Brain pericyte (primary cell): ENCODE measurements at regions not wholly inside any gene's neighbourhood (a gene's known extent, or its start where the extent isn't known, plus 50 kb on each side); places are given as distances from the start of the nearest gene placed in this dataset.

Experiments used
- DNase-seq: peaks from one replicate; pipeline ENCODE4 v3.0.0-alpha.2; 2012; ENCODE audit warnings: low read depth, low spot score

- DNase-seq = no peak
These were observed 692.3 kb downstream of the DSC3 start for GRCh38 chr18:30350263-30350662.

- no peak for DNase-seq
These were observed 699.5 kb downstream of the DSC3 start for GRCh38 chr18:30343090-30343489.

GRCh38 chr18:30342675-30343074 lies 699.9 kb downstream of the DSC3 start:
- DNase-seq = no peak

GRCh38 chr18:30334781-30335180 lies 707.8 kb downstream of the DSC3 start:
- DNase-seq = no peak

GRCh38 chr18:30333310-30333709 lies 709.2 kb downstream of the DSC3 start:
- no peak for DNase-seq

- DNase-seq = no peak
These were observed 713.7 kb downstream of the DSC3 start for GRCh38 chr18:30328839-30329238.

- no peak for DNase-seq
These were observed 740.4 kb downstream of the DSC3 start for GRCh38 chr18:30302181-30302580.

- DNase-seq = no peak
These were observed 743.8 kb downstream of the DSC3 start for GRCh38 chr18:30298769-30299168.

GRCh38 chr18:30288662-30289414 lies 753.7 kb downstream of the DSC3 start:
- no peak for DNase-seq

- no peak for DNase-seq
These were observed 761.6 kb downstream of the DSC3 start for GRCh38 chr18:30280861-30281470.

GRCh38 chr18:30280186-30280585 lies 762.4 kb downstream of the DSC3 start:
- DNase-seq = no peak

- no peak for DNase-seq
These were observed 764.9 kb downstream of the DSC3 start for GRCh38 chr18:30277676-30278075.

- no peak for DNase-seq
These were observed 770.8 kb downstream of the DSC3 start for GRCh38 chr18:30271716-30272115.

GRCh38 chr18:30265190-30265589 lies 777.4 kb downstream of the DSC3 start:
- DNase-seq = no peak

- no peak for DNase-seq
These were observed 788.2 kb downstream of the DSC3 start for GRCh38 chr18:30254331-30254730.

- no peak for DNase-seq
These were observed 794.5 kb downstream of the DSC3 start for GRCh38 chr18:30248056-30248455.

- DNase-seq = no peak
These were observed 796.6 kb downstream of the DSC3 start for GRCh38 chr18:30245766-30246455.

- no peak for DNase-seq
These were observed 807.8 kb downstream of the DSC3 start for GRCh38 chr18:30234755-30235154.

GRCh38 chr18:30211112-30211511 lies 831.4 kb downstream of the DSC3 start:
- no peak for DNase-seq

- DNase-seq = no peak
These were observed 834.0 kb downstream of the DSC3 start for GRCh38 chr18:30208546-30208945.

GRCh38 chr18:30192216-30192615 lies 850.3 kb downstream of the DSC3 start:
- no peak for DNase-seq

GRCh38 chr18:30186245-30186644 lies 856.3 kb downstream of the DSC3 start:
- no peak for DNase-seq

GRCh38 chr18:30177056-30177455 lies 865.5 kb downstream of the DSC3 start:
- no peak for DNase-seq
